ENCODE measurements at regions not wholly inside any gene's neighbourhood (a gene's known extent, or its start where the extent isn't known, plus 50 kb on each side); places are given as distances from the start of the nearest gene placed in this dataset.
"Not testable (repeated sequence)": the region's sequence is repeated elsewhere in the genome, so short reads cannot be mapped to it uniquely, and the experiment has no call there.

DNA sequence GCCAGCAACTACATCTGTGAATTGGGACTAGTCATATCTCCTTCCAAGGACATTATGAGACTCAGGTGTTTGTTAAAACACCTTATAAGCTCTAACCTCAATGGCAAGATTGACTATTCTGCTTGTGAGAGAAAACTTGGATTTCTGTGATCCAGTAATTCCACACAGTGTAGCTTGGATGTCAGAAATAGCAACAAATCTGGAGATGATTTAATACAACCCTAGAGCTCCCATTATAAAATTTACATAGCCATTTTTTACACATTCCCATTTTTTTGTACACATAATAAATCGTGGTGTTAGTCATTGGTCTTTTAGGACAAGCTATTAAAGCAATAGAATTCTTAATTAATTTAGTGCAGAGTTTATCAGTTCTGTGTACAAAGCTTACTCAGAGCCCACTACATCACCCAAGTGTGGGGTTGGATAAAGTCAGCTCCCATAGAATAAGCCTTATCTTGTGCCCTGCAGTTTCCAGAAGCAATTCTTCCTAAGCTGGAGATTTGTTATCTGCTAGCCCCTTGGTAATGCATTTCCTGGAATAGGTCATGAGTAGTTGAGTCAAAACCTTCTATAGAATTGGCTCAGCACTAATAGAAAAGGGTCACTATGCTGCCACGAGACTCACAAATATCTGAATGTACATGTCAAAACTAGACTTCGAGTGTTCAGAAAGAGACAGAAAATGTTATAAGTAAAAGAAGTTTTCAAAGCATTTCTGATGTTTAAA, 434.0 kb upstream of the RUNX1 start:
- no peak for DNase-seq

DNA sequence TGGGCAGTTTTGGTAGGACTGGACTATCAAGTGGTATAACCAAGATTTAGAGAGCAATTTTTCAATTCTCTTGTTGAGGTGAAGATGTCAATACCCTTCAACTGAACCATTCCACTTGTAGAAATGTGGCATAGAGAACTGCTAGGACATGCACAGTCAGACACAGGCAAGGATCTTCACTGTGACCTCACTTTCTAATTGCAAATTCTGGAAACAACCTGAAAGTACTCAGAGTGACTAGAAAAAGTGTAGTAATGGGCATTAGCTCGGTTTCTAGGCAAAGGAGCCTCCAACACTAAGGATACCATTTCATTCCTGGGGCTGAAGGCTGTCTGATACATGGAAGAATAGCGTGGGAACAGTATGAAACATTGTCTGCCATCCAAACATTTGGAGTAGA, 433.0 kb upstream of the RUNX1 start:
- DNase-seq = no peak

GRCh38 chr21:35481005-35481404, 431.9 kb upstream of the RUNX1 start:
- DNase-seq = no peak

- no peak for DNase-seq
These were observed 430.4 kb upstream of the RUNX1 start for GRCh38 chr21:35479529-35479928.

DNA sequence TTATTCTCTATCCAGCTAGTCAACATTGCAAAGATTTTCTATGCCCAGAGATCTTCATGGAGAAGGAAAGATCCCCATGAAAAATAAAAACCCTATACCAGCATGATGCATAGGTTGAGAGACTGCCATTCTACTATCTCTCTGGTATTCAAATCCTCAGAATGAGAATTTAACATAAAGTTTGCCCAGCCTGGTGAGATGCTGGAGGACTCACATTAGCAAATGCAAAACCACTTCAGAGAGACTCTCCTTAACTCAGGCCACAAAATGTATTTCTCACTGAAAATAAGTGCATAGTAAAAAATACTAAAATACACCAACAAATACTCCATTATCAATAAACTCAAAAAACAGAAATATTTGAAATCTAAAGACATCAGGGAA, 430.0 kb upstream of the RUNX1 start:
- no peak for DNase-seq

GRCh38 chr21:35478161-35479064, 429.3 kb upstream of the RUNX1 start:
- DNase-seq = no peak

GRCh38 chr21:35477622-35478021, 428.5 kb upstream of the RUNX1 start:
- DNase-seq = no peak

DNA sequence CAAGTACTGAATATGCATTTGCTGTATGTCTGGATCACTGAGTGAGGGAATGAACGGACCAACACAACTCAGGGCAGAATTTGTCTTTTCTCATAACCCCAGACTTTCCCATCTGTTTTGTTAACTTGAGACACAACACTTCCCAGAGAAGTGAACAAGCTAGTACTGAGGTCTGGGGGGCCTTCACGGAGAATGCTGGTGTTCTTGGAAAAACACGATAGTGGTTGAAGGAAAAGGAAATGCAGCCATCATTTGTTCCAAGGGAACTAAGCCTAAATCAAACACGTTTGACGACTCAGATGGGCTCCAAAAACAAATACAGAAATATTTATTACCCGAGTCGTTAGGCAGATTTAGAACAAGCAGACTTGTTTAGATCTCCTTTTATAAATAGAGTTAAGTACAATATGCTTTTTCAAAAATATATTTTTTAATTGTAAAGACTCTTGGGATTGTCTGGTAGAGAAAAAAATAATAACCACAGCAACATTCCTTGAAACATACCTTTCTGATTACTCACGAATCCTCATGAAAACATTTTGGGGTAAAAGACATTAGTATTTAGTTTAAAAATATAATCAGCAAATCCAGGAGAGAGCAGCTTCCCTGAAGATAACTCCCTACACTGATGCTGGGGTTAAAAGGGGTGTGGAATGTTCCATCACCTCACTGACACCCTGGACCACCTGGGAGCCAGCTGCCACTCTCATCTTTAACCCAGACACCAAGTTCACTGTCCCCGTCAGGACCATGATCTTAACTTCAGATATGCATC, 427.7 kb upstream of the RUNX1 start:
- no peak for DNase-seq

- no peak for DNase-seq
These were observed 426.7 kb upstream of the RUNX1 start for GRCh38 chr21:35475762-35476161.

- DNase-seq = no peak
These were observed 425.9 kb upstream of the RUNX1 start for GRCh38 chr21:35475009-35475408.

DNA sequence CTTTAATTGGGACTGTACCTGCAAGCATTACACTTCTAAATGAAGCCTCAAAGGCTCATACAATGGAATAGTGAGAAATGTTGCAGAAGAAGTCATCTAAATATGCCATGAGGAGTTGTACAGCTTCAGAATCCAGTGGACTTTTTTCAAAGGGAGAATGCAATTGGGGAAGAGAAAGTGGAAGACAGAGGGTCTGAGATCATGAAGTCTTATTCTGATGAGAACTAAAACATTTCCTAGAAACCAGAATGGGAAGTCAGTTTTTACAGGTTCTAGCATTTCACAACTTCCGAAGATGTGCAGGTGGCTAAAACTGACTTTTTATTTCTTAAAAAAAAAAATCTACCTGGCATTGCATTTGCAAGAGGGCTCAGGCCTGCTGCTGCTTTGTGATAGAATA, 424.4 kb upstream of the RUNX1 start:
- DNase-seq = no peak

DNA sequence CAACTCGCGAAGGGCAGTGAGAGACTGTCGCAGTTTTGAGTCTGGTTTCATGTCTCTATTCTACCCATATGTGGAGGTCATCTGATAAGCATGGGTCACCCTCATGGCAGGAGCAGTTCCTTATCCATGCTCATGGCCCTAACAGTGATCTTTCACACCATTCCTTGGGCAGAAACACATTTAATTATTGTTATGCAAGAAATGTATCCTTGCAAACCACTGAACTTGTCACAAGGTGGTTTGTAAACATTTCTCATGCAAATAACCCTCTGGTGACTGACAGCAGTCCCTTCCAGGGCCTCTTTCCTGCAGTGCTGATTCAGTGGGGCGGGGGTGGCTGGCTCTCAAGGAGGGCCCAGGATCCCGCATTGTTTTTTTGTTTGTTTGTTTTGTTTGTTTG, 421.4 kb upstream of the RUNX1 start:
- DNase-seq = no peak

DNA sequence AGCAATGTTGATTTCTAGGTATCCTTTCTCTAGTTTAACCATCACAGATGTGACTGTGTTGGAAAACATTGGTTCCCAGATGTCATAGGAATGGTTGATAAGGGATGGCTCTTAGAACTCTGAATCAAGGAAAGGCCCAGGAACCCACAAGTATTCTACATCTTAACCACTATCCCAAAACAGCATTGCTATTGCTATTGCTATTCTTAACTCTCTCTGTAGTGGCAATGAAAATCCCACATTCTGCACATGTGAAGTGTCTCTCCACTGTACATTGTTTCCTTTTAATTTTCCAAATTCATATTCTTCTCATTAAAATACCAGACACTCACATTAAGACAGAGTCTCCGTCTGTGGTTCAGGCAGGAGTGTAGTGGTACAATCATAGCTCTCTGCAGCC, 420.4 kb upstream of the RUNX1 start:
- no peak for DNase-seq

- no peak for DNase-seq
These were observed 419.9 kb upstream of the RUNX1 start for GRCh38 chr21:35468991-35469390.

GRCh38 chr21:35467566-35467965, 418.5 kb upstream of the RUNX1 start:
- DNase-seq = no peak

DNA sequence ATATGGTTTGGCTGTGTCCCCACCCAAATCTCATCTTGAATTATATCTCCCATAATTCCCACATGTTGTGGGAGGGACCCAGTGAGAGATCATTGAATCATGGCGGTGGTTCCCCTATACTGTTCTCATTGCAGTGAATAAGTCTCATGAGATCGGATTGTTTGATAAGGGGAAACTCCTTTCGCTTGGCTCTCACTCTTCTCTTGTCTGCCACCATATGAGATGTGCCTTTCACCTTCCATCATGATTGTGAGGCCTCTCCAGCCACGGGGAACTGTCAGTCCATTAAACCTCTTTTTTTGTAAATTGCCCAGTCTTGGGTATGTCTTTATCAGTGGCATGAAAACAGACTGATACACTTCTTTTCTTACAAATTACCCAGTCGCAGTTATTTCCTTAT, 417.6 kb upstream of the RUNX1 start:
- not testable (repeated sequence) for DNase-seq

DNA sequence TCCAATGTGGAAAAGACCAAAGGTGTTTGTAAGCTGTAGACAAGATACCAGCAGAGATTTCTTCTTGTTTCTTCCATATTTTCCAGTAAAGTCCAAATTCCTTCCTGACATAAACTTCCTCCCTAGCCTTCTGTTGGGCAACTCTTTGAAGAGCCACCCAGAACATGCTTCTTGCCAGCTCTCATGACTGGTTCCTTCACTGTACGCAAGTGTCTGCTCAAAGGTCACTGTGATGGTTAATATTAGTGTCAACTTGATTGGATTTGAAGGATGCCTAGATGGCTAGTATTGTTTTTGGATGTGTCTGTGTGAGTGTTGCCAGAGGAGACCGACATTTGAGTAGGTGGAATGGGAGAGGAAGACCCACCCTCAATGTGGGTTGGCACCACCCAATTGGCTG, 416.6 kb upstream of the RUNX1 start:
- DNase-seq = no peak

- no peak for DNase-seq
These were observed 412.6 kb upstream of the RUNX1 start for GRCh38 chr21:35461700-35462099.

DNA sequence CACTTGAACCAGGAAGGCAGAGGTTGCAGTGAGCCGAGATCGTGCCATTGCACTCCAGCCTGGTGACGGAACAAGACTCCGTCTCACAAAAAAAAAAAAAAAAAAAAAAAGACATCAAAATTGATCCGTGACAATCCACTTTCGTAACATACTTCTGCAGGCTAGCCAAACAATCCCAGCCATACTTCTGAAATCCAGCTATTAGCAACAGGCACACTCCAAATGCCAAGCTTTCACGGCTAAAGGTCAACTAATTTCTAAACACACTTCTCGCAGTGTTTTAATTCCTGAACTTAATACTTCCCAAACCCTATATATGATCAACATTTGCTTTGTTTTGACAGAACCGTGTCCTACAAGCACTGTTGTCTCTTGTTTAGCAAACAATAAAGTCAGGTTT, 411.3 kb upstream of the RUNX1 start:
- no peak for DNase-seq

DNA sequence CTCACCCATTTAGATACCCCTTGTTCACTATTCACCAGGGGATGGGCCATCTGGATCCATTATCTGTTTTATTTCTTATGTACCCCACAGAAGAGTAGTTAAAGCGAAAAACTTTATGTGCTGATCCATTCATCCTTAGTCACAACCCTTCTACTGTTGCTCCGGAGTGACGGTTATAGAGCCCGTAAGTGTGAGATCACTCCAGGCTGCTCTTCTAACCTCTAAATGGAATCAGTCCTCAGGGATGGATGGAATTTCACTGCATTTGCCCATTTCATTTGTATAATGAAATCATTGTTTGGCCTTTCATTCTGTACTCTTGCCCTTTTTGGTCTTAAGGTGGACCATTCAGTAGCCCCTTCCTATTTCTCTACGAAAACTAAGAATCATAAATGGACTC, 409.3 kb upstream of the RUNX1 start:
- no peak for DNase-seq

- DNase-seq = no peak
These were observed 408.1 kb upstream of the RUNX1 start for GRCh38 chr21:35457097-35457804.

DNA sequence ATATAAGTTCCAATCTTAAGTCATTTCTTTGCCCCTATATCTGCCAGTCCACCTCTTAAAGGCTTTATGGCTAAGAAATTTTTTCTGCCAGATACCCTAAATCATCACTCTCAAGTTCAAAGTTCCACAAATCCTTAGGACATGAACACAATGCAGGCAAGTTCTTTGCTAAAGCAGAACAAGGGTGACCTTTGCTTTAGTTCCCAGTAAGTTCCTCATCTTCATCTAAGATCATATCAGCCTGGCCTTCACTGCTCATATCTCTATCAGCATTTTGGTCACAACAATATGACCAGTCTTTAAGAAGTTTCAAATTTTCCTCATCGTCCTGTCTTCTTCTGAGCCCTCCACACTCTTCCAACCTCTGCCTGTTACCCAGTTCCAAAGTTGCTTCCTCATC, 402.2 kb upstream of the RUNX1 start:
- no peak for DNase-seq

- no peak for DNase-seq
These were observed 401.7 kb upstream of the RUNX1 start for GRCh38 chr21:35450830-35451229.
